Lower lobe of right lung (tissue), 2 donors: ENCODE measurements at regions not wholly inside any gene's neighbourhood (a gene's known extent, or its start where the extent isn't known, plus 50 kb on each side); places are given as distances from the start of the nearest gene placed in this dataset.
"Not testable (repeated sequence)": the region's sequence is repeated elsewhere in the genome, so short reads cannot be mapped to it uniquely, and the experiment has no call there.

Source experiments
- ATAC-seq, 2 donors: fragments of 200-7000 bp; cut with Tn5 transposase; one replicate each; pipeline ENCODE4 v1.9.1; 2020 to 2022; ENCODE audit warnings: mild to moderate bottlenecking in 2 of 2, moderate library complexity in 2 of 2
- DNase-seq: peaks from one replicate; pipeline ENCODE4 v3.0.0-alpha.2; 2020
- H3K27ac ChIP-seq: fragments of 200-600 bp; one replicate; pipeline ENCODE4 v1.8.0; 2022
- H3K27me3 ChIP-seq: fragments of 200-600 bp; one replicate; pipeline ENCODE4 v1.8.0; 2022; ENCODE audit warnings: low read depth
- H3K36me3 ChIP-seq: fragments of 200-600 bp; one replicate; pipeline ENCODE4 v1.8.0; 2022; ENCODE audit warnings: mild to moderate bottlenecking
- H3K4me1 ChIP-seq: fragments of 200-600 bp; one replicate; pipeline ENCODE4 v1.8.0; 2022
- H3K4me3 ChIP-seq: fragments of 200-600 bp; one replicate; pipeline ENCODE4 v1.8.0; 2022; ENCODE audit warnings: mild to moderate bottlenecking
- H3K9me3 ChIP-seq: fragments of 200-600 bp; one replicate; pipeline ENCODE4 v1.8.0; 2022
- CTCF ChIP-seq: fragments of 200-600 bp; IDR thresholded peaks from one replicate; pipeline ENCODE4 v1.8.0; 2022; ENCODE audit warnings: antibody characterized with exemption, mild to moderate bottlenecking
- intact Hi-C: fragments of 100-400 bp; cut with DNase I; formaldehyde crosslinking; loops from one replicate; pipeline ENCODE4 v1.11.0; 2022
- donor health status: DM: no; HTN: yes; CAD: no; lungs with severe emphysema.

- no peak for DNase-seq
- no peaks in the 10 kb centered on the region for H3K27me3 ChIP-seq
- TF ChIP-seq CTCF = no peak
- intact Hi-C loops = no loop called here
- H3K4me3 ChIP-seq = no peak overlapping the region
- H3K4me1 ChIP-seq = no peaks in the 10 kb centered on the region
- H3K36me3 ChIP-seq = no peaks in the 10 kb centered on the region
- no peak for ATAC-seq
- H3K27ac ChIP-seq = no peak overlapping the region
- H3K9me3 ChIP-seq = no peaks in the 10 kb centered on the region
Measured at GRCh38 chr5:24268482-24269056, 376.2 kb downstream of the CDH10 start.

GRCh38 chr5:24271702-24272118, 373.1 kb downstream of the CDH10 start:
- H3K9me3 ChIP-seq, H3K27me3 ChIP-seq, ATAC-seq, H3K36me3 ChIP-seq, intact Hi-C loops, H3K27ac ChIP-seq, H3K4me3 ChIP-seq, DNase-seq, H3K4me1 ChIP-seq: not testable (repeated sequence)

GRCh38 chr5:24272741-24273140, 372.0 kb downstream of the CDH10 start:
- Histone ChIP-seq H3K9me3 (no peaks in the 10 kb centered on the region), H3K36me3 (no peaks in the 10 kb centered on the region), H3K4me1 (no peaks in the 10 kb centered on the region), H3K27me3 (no peaks in the 10 kb centered on the region), H3K4me3 (no peak overlapping the region), H3K27ac (no peak overlapping the region)
- DNase-seq (no peak), ATAC-seq (no peak)
- no peak for TF ChIP-seq CTCF
- intact Hi-C loops = no loop called here

- no peak for ATAC-seq
Measured at GRCh38 chr5:24280215-24280614, 364.6 kb downstream of the CDH10 start.

GRCh38 chr5:24281818-24282217, 363.0 kb downstream of the CDH10 start:
- H3K36me3 ChIP-seq = no peaks in the 10 kb centered on the region
- no peaks in the 10 kb centered on the region for H3K9me3 ChIP-seq
- TF ChIP-seq CTCF = no peak
- no peak overlapping the region for H3K27ac ChIP-seq
- no peak for DNase-seq
- H3K4me3 ChIP-seq = no peak overlapping the region
- ATAC-seq = no peak
- H3K27me3 ChIP-seq = no peaks in the 10 kb centered on the region
- H3K4me1 ChIP-seq = no peaks in the 10 kb centered on the region
- intact Hi-C loops = no loop called here

More at GRCh38 chr5:24280215-24280614, 364.6 kb downstream of the CDH10 start:
- TF ChIP-seq CTCF = no peak
- DNase-seq = no peak
- H3K36me3 ChIP-seq = no peaks in the 10 kb centered on the region
- no peaks in the 10 kb centered on the region for H3K4me1 ChIP-seq
- intact Hi-C loops = no loop called here
- H3K4me3 ChIP-seq = no peak overlapping the region
- H3K27ac ChIP-seq = no peak overlapping the region
- no peaks in the 10 kb centered on the region for H3K9me3 ChIP-seq
- no peaks in the 10 kb centered on the region for H3K27me3 ChIP-seq

DNA sequence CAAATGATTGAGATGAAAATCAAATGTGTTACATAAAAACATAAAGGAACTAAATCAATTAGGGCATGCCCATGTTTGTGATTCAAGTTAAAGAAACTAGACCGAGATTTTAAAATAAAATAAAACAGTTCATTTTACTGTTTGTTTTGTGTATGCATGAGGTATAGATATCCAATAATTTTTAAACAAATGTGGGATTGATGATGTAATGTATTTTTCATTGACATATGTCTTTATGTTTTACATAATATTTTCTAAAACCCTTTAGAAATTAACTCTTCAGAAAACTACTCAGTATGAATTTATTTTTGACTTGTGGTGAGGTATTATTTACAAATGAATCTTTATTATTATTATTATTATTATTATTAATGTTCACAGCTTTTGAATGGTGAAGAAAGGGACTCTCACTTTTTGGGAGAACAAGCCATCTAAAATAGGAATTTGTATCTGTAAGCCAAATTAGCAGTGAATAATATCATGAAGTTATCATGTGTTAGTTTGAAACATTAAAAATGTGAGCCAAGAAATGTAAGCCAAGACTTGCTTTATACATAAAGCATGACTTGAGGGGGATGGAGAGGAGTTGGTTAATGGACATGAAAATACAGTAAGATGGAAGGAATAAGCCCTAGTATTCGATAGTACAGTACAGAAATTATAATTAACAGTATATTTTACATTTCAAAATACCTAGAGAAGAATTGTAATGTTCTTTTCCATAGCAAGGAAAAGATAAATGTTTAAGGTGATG, 355.0 kb downstream of the CDH10 start:
- ATAC-seq (no peak), DNase-seq (no peak)
- Histone ChIP-seq H3K9me3 (no peaks in the 10 kb centered on the region), H3K27me3 (no peaks in the 10 kb centered on the region), H3K4me1 (no peaks in the 10 kb centered on the region), H3K36me3 (no peaks in the 10 kb centered on the region), H3K27ac (no peak overlapping the region), H3K4me3 (no peak overlapping the region)
- TF ChIP-seq CTCF = no peak
- intact Hi-C loops = no loop called here
